Endothelial cell of umbilical vein (primary cell): ENCODE measurements at regions not wholly inside any gene's neighbourhood (a gene's known extent, or its start where the extent isn't known, plus 50 kb on each side); places are given as distances from the start of the nearest gene placed in this dataset.

Experiments used
- BruUV-seq: library from RNA; stranded (reverse); fragments of 400-500 nt; replicated peaks from 2 replicates; lab custom pipeline; 2021; lab: Mats Ljungman, UMichigan
- CTCF ChIA-PET: fragments of 300-600, 350-600 bp; sonication (Branson Sonifier 250); formaldehyde crosslinking; loops from one replicate; lab custom pipeline; 2021; ENCODE audit warnings: antibody characterized with exemption, inconsistent platforms; lab: Charles Lee
- POLR2A ChIA-PET: fragments of 300-600, 350-600 bp; sonication (Branson Sonifier 250); formaldehyde crosslinking; loops from one replicate; lab custom pipeline; 2021; ENCODE audit warnings: antibody characterized with exemption, inconsistent platforms; lab: Charles Lee
- DNase-seq: peaks from one replicate; pipeline ENCODE4 v3.0.0-alpha.2; 2011; ENCODE audit warnings: low read depth, low spot score
- FAIRE-seq: peaks from 2 replicates; lab custom pipeline; 2011; peaks lifted over from hg19 to GRCh38; lab: Jason Lieb, UNC
- H2AFZ ChIP-seq: 2 replicates; pipeline ENCODE4 v1.6.0; 2012; ENCODE audit warnings: low read depth, low read length, control low read depth, inconsistent platforms
- H3K27ac ChIP-seq: 2 replicates; pipeline ENCODE4 v1.5.1; 2011; ENCODE audit warnings: low read depth, mild to moderate bottlenecking, control low read depth, low read length, moderate library complexity; ENCODE audit not compliant: insufficient read depth
- H3K27me3 ChIP-seq, 2 experiments: 2 replicates each; pipeline versions ENCODE4 v1.6.0 to v1.6.1; 2011; ENCODE audit warnings: low read length in 2 of 2, mixed read lengths in 1 of 2; ENCODE audit not compliant: control insufficient read depth in 2 of 2, insufficient read depth in 2 of 2
- H3K36me3 ChIP-seq, 2 experiments: 2 replicates in 1 of 2; 3 replicates in 1 of 2; pipeline ENCODE4 v1.5.1; 2011; ENCODE audit warnings: low read length in 2 of 2, mild to moderate bottlenecking in 1 of 2, moderate library complexity in 1 of 2; ENCODE audit not compliant: control insufficient read depth in 2 of 2, insufficient read depth in 2 of 2; ENCODE audit errors: extremely low read depth in 1 of 2
- H3K4me1 ChIP-seq: 3 replicates; pipeline ENCODE4 v1.5.1; 2011; ENCODE audit warnings: mild to moderate bottlenecking, low read length; ENCODE audit not compliant: control insufficient read depth, insufficient read depth; ENCODE audit errors: extremely low read depth
- H3K4me2 ChIP-seq: 2 replicates; pipeline ENCODE4 v1.6.1; 2011; ENCODE audit warnings: low read length, control low read depth, mixed read lengths; ENCODE audit not compliant: insufficient read depth
- H3K4me3 ChIP-seq, 3 experiments: fragments of 200-600 bp in 1 of 3; sonication (generic), shearing (Covaris generic) in 1 of 3; replicated peaks in 1 of 3; 2 replicates each; pipeline ENCODE4 v1.5.1; 2011 to 2016; ENCODE audit warnings: control low read depth in 3 of 3, low read length in 3 of 3, mild to moderate bottlenecking in 2 of 3, inconsistent platforms in 1 of 3, low read depth in 1 of 3, moderate library complexity in 1 of 3; ENCODE audit not compliant: insufficient read depth in 1 of 3
- H3K79me2 ChIP-seq: 2 replicates; pipeline ENCODE4 v1.6.0; 2012; ENCODE audit warnings: low read length, inconsistent platforms; ENCODE audit not compliant: control insufficient read depth, insufficient read depth
- H3K9ac ChIP-seq: replicated peaks from 2 replicates; pipeline ENCODE3; 2011; ENCODE audit warnings: low read length, control low read depth; ENCODE audit not compliant: insufficient read depth; ENCODE audit errors: extremely low read depth
- H3K9me1 ChIP-seq: replicated peaks from 3 replicates; pipeline ENCODE4 v1.6.0; 2011; ENCODE audit warnings: mild to moderate bottlenecking, low read length; ENCODE audit not compliant: control insufficient read depth, insufficient read depth; ENCODE audit errors: extremely low read depth
- H3K9me3 ChIP-seq: replicated peaks from 2 replicates; pipeline ENCODE4 v1.5.1; 2012; ENCODE audit warnings: low read length, inconsistent platforms; ENCODE audit not compliant: control insufficient read depth, insufficient read depth
- H4K20me1 ChIP-seq: replicated peaks from 2 replicates; pipeline ENCODE3; 2011; ENCODE audit warnings: mild to moderate bottlenecking, low read length; ENCODE audit not compliant: control insufficient read depth, insufficient read depth; ENCODE audit errors: extremely low read depth
- EZH2 ChIP-seq: IDR thresholded peaks from 2 replicates; pipeline ENCODE4 v1.6.1; 2012; ENCODE audit warnings: borderline replicate concordance, low read depth, mild to moderate bottlenecking, moderate library complexity, low read length, inconsistent platforms; ENCODE audit not compliant: severe bottlenecking
- FOS ChIP-seq: IDR thresholded peaks from 2 replicates; pipeline ENCODE4 v1.6.1; 2011; ENCODE audit warnings: mild to moderate bottlenecking, low read length, moderate library complexity, borderline replicate concordance; ENCODE audit not compliant: insufficient read depth
- GATA2 ChIP-seq: IDR thresholded peaks from 2 replicates; pipeline ENCODE4 v1.7.0; 2011; ENCODE audit warnings: low read depth, mild to moderate bottlenecking, moderate library complexity, mixed read lengths, low read length; ENCODE audit not compliant: insufficient read length, insufficient read depth
- JUN ChIP-seq: IDR thresholded peaks from 2 replicates; pipeline ENCODE4 v1.6.1; 2011; ENCODE audit warnings: borderline replicate concordance, low read depth; ENCODE audit not compliant: insufficient read length, insufficient read depth
- MAX ChIP-seq: IDR thresholded peaks from 2 replicates; pipeline ENCODE4 v1.6.1; 2011; ENCODE audit not compliant: insufficient read depth, insufficient read length
- MYC ChIP-seq: IDR thresholded peaks from one replicate; pipeline ENCODE4 v1.6.1; 2011; ENCODE audit warnings: mild to moderate bottlenecking, low read depth, low read length
- POLR2A ChIP-seq: IDR thresholded peaks from 2 replicates; pipeline ENCODE4 v1.6.1; 2012; ENCODE audit warnings: low read depth, mild to moderate bottlenecking, control low read depth, low read length
- POLR2AphosphoS5 ChIP-seq: IDR thresholded peaks from 2 replicates; pipeline ENCODE4 v1.6.1; 2012; ENCODE audit warnings: low read depth, mild to moderate bottlenecking, control low read depth, low read length, moderate library complexity; ENCODE audit not compliant: insufficient read depth
- dilution Hi-C: fragments of 300-500 bp; cut with MboI; formaldehyde crosslinking; loops from one replicate; pipeline ENCODE4 v1.15.0; 2019; ENCODE audit warnings: low sequenced_read_pairs; ENCODE audit not compliant: extremely low pct_ligation_motif_present
- intact Hi-C: fragments of 100-400 bp; cut with micrococcal nuclease; formaldehyde crosslinking; loops from one replicate; pipeline ENCODE4 v1.10.0; 2022
- TF ChIP-seq, protein P1 (sequence below), 2 donors: IDR thresholded peaks; 1 replicate in 1 of 2; 2 replicates in 1 of 2; pipeline ENCODE4 v1.5.1; 2011; ENCODE audit warnings: low read length in 2 of 2, mild to moderate bottlenecking in 2 of 2, moderate library complexity in 2 of 2, control low read depth in 1 of 2, inconsistent platforms in 1 of 2, low read depth in 1 of 2; ENCODE audit not compliant: insufficient read depth in 1 of 2; ENCODE audit errors: extremely low read depth in 1 of 2

DNA sequence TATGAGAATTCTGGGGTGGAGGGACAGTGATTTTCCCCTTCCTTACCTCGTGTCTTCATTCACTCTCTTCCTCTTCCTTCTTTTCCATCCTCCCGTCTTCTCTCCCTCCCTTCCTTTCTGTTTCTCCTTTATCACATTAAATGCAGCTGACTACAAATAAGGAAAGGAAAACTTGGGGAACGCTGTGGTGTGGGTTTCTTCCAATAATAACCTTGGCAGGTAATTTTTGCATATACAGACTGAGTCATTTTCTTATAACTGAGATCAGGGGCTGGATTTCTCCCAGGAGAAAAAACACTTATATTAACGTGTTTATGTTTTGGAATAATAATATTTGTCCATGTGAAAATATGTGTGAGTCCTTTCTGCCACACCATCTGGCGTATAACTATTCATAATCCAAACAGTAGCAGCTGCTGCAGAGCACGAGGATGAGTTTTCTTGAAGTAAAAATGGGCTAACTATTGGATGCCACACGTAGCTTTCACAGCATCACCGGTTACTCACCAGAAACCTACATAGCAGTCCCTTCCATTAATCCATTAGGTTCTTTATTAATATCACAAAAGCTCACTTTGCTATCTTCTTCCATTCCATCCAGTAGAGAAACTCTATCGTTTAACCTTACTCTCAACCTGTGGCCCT lies 139.2 kb upstream of the SASH1 start:
- no peaks in the 10 kb centered on the region for H4K20me1 ChIP-seq
- no peaks in the 10 kb centered on the region for H3K79me2 ChIP-seq
- no TSS peak for BruUV-seq
- TF ChIP-seq POLR2AphosphoS5 (no peak), POLR2A (no peak), MAX (no peak), MYC (no peak), EZH2 (no peak), JUN (no peak), FOS (no peak), GATA2 (no peak)
- TF ChIP-seq, protein P1, sequence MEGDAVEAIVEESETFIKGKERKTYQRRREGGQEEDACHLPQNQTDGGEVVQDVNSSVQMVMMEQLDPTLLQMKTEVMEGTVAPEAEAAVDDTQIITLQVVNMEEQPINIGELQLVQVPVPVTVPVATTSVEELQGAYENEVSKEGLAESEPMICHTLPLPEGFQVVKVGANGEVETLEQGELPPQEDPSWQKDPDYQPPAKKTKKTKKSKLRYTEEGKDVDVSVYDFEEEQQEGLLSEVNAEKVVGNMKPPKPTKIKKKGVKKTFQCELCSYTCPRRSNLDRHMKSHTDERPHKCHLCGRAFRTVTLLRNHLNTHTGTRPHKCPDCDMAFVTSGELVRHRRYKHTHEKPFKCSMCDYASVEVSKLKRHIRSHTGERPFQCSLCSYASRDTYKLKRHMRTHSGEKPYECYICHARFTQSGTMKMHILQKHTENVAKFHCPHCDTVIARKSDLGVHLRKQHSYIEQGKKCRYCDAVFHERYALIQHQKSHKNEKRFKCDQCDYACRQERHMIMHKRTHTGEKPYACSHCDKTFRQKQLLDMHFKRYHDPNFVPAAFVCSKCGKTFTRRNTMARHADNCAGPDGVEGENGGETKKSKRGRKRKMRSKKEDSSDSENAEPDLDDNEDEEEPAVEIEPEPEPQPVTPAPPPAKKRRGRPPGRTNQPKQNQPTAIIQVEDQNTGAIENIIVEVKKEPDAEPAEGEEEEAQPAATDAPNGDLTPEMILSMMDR (IDR thresholded peaks at IDR 0.05; ENCODE audit: extremely low read depth in 1 of 2, insufficient read depth in 1 of 2, low read depth in 1 of 2, low read length in 2 of 2), result no peak
- dilution Hi-C loops (no loop called here), intact Hi-C loops (no loop called here)
- H3K27me3 ChIP-seq, result no peaks in the 10 kb centered on the region
- no peak for DNase-seq
- H2AFZ ChIP-seq, result no peak overlapping the region
- H3K27ac ChIP-seq, result no peak overlapping the region
- ChIA-PET POLR2A (no interaction called here), CTCF (no interaction called here)
- no peak for FAIRE-seq
- H3K4me3 ChIP-seq, result no peak overlapping the region
- no peaks in the 10 kb centered on the region for H3K9me3 ChIP-seq
- H3K4me1 ChIP-seq, result no peaks in the 10 kb centered on the region
- H3K36me3 ChIP-seq, result no peaks in the 10 kb centered on the region
- H3K9me1 ChIP-seq, result no peaks in the 10 kb centered on the region
- H3K9ac ChIP-seq, result no peak overlapping the region
- H3K4me2 ChIP-seq, result no peak overlapping the region
